HG02763 (cell line): ENCODE measurements at regions not wholly inside any gene's neighbourhood (a gene's known extent, or its start where the extent isn't known, plus 50 kb on each side); places are given as distances from the start of the nearest gene placed in this dataset.

Experiments
- ATAC-seq: cut with Tn5 transposase; IDR thresholded peaks from one replicate; pipeline ENCODE4 v1.9.1; 2021; ENCODE audit warnings: mild to moderate bottlenecking, moderate library complexity; ENCODE audit not compliant: unreplicated experiment

GRCh38 chr3:76502076-76502475, 537.8 kb upstream of the ROBO2 start:
- no peak for ATAC-seq

GRCh38 chr3:76505202-76505845, 534.6 kb upstream of the ROBO2 start:
- no peak for ATAC-seq

- no peak for ATAC-seq
Observed at GRCh38 chr3:76509179-76509830, 530.6 kb upstream of the ROBO2 start.

- ATAC-seq = no peak
Observed at GRCh38 chr3:76514836-76515235, 525.1 kb upstream of the ROBO2 start.

GRCh38 chr3:76523337-76523736, 516.6 kb upstream of the ROBO2 start:
- ATAC-seq = no peak

- ATAC-seq = no peak
Observed at GRCh38 chr3:76525726-76526125, 514.2 kb upstream of the ROBO2 start.

- no peak for ATAC-seq
Observed at GRCh38 chr3:76527773-76528172, 512.1 kb upstream of the ROBO2 start.

- ATAC-seq = no peak
Observed at GRCh38 chr3:76532158-76532822, 507.6 kb upstream of the ROBO2 start.

- ATAC-seq = peak; percentile 63
Observed at GRCh38 chr3:76533710-76534109, 506.2 kb upstream of the ROBO2 start.

- peak; percentile 66 for ATAC-seq
Observed at GRCh38 chr3:76537857-76538256, 502.0 kb upstream of the ROBO2 start.

- no peak for ATAC-seq
Observed at GRCh38 chr3:76547674-76548073, 492.2 kb upstream of the ROBO2 start.

GRCh38 chr3:76550522-76551201, 489.2 kb upstream of the ROBO2 start:
- no peak for ATAC-seq

- ATAC-seq = no peak
Observed at GRCh38 chr3:76551739-76552138, 488.2 kb upstream of the ROBO2 start.

- no peak for ATAC-seq
Observed at GRCh38 chr3:76552653-76553052, 487.2 kb upstream of the ROBO2 start.

GRCh38 chr3:76554707-76555106, 485.2 kb upstream of the ROBO2 start:
- ATAC-seq = no peak

GRCh38 chr3:76561494-76562236, 478.2 kb upstream of the ROBO2 start:
- ATAC-seq = no peak

- ATAC-seq = no peak
Observed at GRCh38 chr3:76565496-76566210, 474.2 kb upstream of the ROBO2 start.

- ATAC-seq = no peak
Observed at GRCh38 chr3:76566211-76566534, 473.7 kb upstream of the ROBO2 start.

GRCh38 chr3:76566904-76567303, 473.0 kb upstream of the ROBO2 start:
- no peak for ATAC-seq

- no peak for ATAC-seq
Observed at GRCh38 chr3:76570436-76571057, 469.4 kb upstream of the ROBO2 start.
